ENCODE measurements at regions not wholly inside any gene's neighbourhood (a gene's known extent, or its start where the extent isn't known, plus 50 kb on each side); places are given as distances from the start of the nearest gene placed in this dataset.
A peak's percentile ranks its signal among the peaks of the same experiment; 100 is the strongest.

DNA sequence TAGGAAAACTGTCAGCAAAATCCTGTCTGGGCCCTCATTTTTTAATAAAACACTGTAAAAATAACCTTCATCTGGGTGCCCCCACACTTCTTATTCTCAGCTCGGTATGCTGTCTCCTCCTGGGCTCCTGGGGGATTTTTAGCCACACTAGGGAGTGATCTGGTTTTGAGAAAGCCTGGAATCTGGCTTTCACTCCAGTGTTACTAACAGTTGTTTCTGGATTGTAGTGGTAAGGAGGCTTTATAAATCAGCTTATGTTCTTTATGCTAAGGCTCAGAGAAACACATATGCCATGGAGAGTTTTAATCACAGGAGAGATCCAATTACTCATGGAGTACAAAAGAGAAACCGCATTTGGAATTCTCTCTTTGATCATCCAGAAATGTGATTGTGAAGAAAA, 744.3 kb upstream of the SOX11 start:
- DNase-seq (ENCODE audit: low read depth) (no peak), FAIRE-seq (no peak)
- no peak overlapping the region for H3K4me3 ChIP-seq (ENCODE audit: low read depth, low read length)
- TF ChIP-seq, protein P1, sequence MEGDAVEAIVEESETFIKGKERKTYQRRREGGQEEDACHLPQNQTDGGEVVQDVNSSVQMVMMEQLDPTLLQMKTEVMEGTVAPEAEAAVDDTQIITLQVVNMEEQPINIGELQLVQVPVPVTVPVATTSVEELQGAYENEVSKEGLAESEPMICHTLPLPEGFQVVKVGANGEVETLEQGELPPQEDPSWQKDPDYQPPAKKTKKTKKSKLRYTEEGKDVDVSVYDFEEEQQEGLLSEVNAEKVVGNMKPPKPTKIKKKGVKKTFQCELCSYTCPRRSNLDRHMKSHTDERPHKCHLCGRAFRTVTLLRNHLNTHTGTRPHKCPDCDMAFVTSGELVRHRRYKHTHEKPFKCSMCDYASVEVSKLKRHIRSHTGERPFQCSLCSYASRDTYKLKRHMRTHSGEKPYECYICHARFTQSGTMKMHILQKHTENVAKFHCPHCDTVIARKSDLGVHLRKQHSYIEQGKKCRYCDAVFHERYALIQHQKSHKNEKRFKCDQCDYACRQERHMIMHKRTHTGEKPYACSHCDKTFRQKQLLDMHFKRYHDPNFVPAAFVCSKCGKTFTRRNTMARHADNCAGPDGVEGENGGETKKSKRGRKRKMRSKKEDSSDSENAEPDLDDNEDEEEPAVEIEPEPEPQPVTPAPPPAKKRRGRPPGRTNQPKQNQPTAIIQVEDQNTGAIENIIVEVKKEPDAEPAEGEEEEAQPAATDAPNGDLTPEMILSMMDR (IDR thresholded peaks at IDR 0.05; ENCODE audit: insufficient read depth, low read length, severe bottlenecking), result no peak
- no peaks in the 10 kb centered on the region for H3K36me3 ChIP-seq (ENCODE audit: control insufficient read depth, insufficient read depth, low read length)
- no peaks in the 10 kb centered on the region for H3K27me3 ChIP-seq (ENCODE audit: control insufficient read depth, insufficient read depth, low read length)

DNA sequence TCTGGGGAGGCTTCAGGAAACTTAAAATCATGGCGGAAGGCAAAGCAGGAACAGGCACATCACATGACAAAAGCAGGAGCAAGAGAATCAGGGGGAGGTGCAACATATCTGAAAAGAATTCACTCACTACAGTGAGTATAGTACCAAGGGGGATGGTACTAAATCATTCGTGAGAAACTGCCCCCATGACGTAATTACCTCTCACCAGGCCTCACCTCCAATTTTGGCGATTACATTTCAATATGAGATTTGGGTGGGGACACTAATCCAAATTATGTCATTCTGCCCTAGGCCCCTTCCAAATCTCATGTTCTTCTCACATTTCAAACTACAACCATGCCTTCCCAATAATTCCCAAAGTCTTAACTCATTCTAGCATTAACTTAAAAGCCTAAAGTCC, 740.8 kb upstream of the SOX11 start:
- Histone ChIP-seq H3K36me3 (ENCODE audit: control insufficient read depth, insufficient read depth, low read length) (no peaks in the 10 kb centered on the region), H3K4me3 (ENCODE audit: low read depth, low read length) (no peak overlapping the region), H3K27me3 (ENCODE audit: control insufficient read depth, insufficient read depth, low read length) (no peaks in the 10 kb centered on the region)
- DNase-seq (ENCODE audit: low read depth), result no peak
- TF ChIP-seq, protein P1 (IDR thresholded peaks at IDR 0.05; ENCODE audit: insufficient read depth, low read length, severe bottlenecking), result no peak
- FAIRE-seq, result no peak

DNA sequence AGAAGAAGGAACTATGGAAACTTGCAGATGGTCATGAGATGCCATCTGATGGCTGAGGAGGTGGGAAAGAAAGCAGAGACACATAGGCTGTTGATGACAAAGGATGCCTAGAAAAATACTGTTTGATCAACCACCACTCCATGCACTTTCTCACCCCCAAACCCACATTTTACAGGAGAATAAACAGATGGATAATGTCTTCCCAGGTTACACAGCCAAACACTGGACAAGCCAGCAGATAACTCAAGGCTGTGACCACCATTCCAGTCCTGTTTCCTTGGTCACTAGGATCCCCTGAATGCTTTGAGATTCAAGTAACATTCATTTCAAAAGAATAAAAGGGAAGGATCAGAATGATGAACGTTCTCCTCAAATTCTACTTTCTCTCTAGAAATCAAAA, 733.0 kb upstream of the SOX11 start:
- DNase-seq (ENCODE audit: low read depth) (no peak), FAIRE-seq (no peak)
- H3K36me3 ChIP-seq (ENCODE audit: control insufficient read depth, insufficient read depth, low read length), result no peaks in the 10 kb centered on the region
- no peaks in the 10 kb centered on the region for H3K27me3 ChIP-seq (ENCODE audit: control insufficient read depth, insufficient read depth, low read length)
- TF ChIP-seq, protein P1 (IDR thresholded peaks at IDR 0.05; ENCODE audit: insufficient read depth, low read length, severe bottlenecking), result no peak
- H3K4me3 ChIP-seq (ENCODE audit: low read depth, low read length), result no peak overlapping the region

DNA sequence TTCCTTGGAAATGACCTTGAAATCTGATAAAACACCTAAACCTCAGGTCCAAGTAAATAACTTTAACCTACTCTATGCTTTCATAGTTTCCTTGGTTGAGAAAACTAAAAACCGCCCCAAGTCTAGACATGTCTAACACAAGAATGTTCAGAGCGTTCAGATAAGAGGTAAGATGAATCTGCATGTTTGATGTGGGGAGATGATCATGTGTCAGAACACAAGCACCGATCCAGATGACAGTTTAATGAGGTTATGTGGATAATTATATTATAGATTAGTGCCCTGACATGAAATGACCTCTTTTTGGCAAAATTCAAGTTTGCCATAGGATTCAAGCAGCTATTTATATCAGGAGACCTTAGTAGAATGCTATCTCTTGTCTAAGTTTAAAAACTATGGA, 729.8 kb upstream of the SOX11 start:
- H3K36me3 ChIP-seq (ENCODE audit: control insufficient read depth, insufficient read depth, low read length), result no peaks in the 10 kb centered on the region
- DNase-seq (ENCODE audit: low read depth) (peak; percentile 39), FAIRE-seq (no peak)
- TF ChIP-seq, protein P1 (IDR thresholded peaks at IDR 0.05; ENCODE audit: insufficient read depth, low read length, severe bottlenecking), result no peak
- no peak overlapping the region for H3K4me3 ChIP-seq (ENCODE audit: low read depth, low read length)
- no peaks in the 10 kb centered on the region for H3K27me3 ChIP-seq (ENCODE audit: control insufficient read depth, insufficient read depth, low read length)

DNA sequence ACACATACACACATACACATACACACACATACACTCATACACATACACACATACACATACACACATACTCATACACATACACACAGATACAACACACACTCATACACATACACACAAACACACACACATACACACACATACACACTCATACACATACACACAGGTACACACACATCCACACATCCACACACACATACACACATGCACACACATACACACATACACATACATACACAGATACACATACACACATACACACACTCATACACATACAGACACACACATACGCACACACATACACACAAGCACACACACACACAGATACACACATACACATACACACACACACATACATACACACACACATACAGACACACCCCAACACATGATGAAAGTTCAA, 729.1 kb upstream of the SOX11 start:
- no peaks in the 10 kb centered on the region for H3K27me3 ChIP-seq (ENCODE audit: control insufficient read depth, insufficient read depth, low read length)
- H3K4me3 ChIP-seq (ENCODE audit: low read depth, low read length), result no peak overlapping the region
- TF ChIP-seq, protein P1 (IDR thresholded peaks at IDR 0.05; ENCODE audit: insufficient read depth, low read length, severe bottlenecking), result no peak
- FAIRE-seq (peak; percentile 58), DNase-seq (ENCODE audit: low read depth) (no peak)
- H3K36me3 ChIP-seq (ENCODE audit: control insufficient read depth, insufficient read depth, low read length), result no peaks in the 10 kb centered on the region

DNA sequence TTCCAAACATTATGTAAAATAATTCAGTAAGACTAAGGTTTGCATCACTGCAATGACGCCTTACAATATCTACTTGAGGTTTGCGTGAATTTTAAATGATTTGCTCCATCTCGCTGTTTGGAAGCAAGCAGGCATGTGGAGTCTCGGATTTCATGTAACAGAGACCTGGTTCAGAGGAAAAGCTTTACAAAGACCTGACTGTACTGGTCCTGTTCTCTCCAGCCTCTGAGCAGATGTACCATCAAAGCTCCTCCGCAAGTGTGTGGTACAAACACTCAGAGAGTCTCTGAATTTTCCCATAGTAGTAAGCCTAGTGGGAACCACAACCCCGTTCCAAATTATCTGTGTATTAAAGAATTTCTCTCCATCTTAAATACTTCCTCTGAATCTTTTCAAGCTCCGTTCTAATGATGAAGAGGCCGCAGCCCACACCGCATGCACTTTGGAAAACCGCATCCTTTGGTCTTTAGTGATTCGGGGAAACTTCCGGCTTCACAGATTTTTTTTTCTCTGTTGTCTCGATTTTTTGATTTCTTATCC, 728.1 kb upstream of the SOX11 start:
- DNase-seq (ENCODE audit: low read depth) (no peak), FAIRE-seq (no peak)
- Histone ChIP-seq H3K4me3 (ENCODE audit: low read depth, low read length) (no peak overlapping the region), H3K27me3 (ENCODE audit: control insufficient read depth, insufficient read depth, low read length) (no peaks in the 10 kb centered on the region), H3K36me3 (ENCODE audit: control insufficient read depth, insufficient read depth, low read length) (no peaks in the 10 kb centered on the region)
- TF ChIP-seq, protein P1 (IDR thresholded peaks at IDR 0.05; ENCODE audit: insufficient read depth, low read length, severe bottlenecking), result no peak
